ENCODE measurements at regions not wholly inside any gene's neighbourhood (a gene's known extent, or its start where the extent isn't known, plus 50 kb on each side); places are given as distances from the start of the nearest gene placed in this dataset.
"Not testable (repeated sequence)": the region's sequence is repeated elsewhere in the genome, so short reads cannot be mapped to it uniquely, and the experiment has no call there.

DNA sequence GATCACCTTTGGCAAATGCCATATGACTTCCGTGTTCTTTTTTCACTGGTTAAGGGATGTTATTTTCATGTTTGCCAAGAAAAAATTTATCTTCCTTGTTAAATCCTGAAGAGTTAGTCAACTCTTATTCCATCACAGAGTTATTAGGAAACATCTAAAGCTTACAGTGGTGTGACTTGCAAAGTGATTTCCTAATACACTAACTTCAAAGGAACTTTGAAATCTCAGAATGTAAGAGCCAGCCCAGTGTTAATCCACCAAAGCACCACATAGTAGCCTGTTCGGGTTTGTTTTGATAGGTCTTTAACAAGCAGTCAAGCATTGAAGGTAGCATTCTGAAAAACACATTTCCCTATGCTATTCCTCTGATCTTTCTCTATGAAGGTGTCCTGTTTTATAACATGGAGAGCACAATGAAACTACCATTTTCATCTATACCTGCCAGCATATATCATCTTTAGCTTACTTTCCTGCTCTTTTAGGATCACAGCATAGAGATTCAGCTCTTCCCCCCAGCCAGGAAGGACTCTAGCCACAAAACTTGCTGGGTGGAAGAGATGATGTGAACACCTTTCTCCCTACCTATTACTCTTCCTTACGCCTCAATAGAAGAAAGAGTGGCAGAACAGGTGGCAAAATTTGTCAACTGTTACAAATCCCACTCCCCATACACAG is 82.4 kb upstream of the MAGI3 start:
- TF ChIP-seq, protein P1, sequence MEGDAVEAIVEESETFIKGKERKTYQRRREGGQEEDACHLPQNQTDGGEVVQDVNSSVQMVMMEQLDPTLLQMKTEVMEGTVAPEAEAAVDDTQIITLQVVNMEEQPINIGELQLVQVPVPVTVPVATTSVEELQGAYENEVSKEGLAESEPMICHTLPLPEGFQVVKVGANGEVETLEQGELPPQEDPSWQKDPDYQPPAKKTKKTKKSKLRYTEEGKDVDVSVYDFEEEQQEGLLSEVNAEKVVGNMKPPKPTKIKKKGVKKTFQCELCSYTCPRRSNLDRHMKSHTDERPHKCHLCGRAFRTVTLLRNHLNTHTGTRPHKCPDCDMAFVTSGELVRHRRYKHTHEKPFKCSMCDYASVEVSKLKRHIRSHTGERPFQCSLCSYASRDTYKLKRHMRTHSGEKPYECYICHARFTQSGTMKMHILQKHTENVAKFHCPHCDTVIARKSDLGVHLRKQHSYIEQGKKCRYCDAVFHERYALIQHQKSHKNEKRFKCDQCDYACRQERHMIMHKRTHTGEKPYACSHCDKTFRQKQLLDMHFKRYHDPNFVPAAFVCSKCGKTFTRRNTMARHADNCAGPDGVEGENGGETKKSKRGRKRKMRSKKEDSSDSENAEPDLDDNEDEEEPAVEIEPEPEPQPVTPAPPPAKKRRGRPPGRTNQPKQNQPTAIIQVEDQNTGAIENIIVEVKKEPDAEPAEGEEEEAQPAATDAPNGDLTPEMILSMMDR (IDR thresholded peaks at IDR 0.05; ENCODE audit: low read depth, low read length, missing control alignments), result no peak
- Histone ChIP-seq H3K36me3 (replicated peaks) (no peaks in the 10 kb centered on the region), H3K27ac (no peak overlapping the region), H3K27me3 (replicated peaks) (no peaks in the 10 kb centered on the region), H3K4me3 (ENCODE audit: low read depth, low read length) (no peak overlapping the region)
- no peak for DNase-seq
- in situ Hi-C loops (cut with HindIII; ENCODE audit: low pct_ligation_motif_present, low sequenced_read_pairs), result no loop called here

GRCh38 chr1:113312651-113313050 is 77.7 kb upstream of the MAGI3 start:
- DNase-seq; H3K27ac ChIP-seq; H3K4me3 ChIP-seq (ENCODE audit: low read depth, low read length); in situ Hi-C loops (cut with HindIII; ENCODE audit: low pct_ligation_motif_present, low sequenced_read_pairs); H3K36me3 ChIP-seq (replicated peaks); H3K27me3 ChIP-seq (replicated peaks): not testable (repeated sequence)

DNA sequence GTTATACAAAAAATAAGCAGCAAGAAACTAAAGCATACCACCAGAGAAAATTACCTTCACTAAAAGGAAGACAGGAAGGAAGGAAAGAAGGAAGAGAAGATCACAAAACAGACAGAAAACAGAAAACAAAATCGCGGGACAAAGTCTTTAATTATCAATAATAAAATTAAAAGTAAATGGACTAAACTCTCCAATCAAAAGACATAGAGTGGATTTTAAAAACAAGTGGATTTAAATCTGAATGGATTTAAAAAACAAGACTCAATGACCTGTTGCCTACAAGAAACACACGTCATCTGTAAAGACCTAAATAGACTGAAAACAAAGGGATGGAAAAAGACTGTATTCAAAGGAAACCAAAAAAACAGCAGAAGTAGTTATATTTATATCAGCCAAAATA is 75.7 kb upstream of the MAGI3 start:
- Histone ChIP-seq H3K27me3 (replicated peaks) (no peaks in the 10 kb centered on the region), H3K4me3 (ENCODE audit: low read depth, low read length) (no peak overlapping the region), H3K27ac (no peak overlapping the region), H3K36me3 (replicated peaks) (no peaks in the 10 kb centered on the region)
- TF ChIP-seq, protein P1 (IDR thresholded peaks at IDR 0.05; ENCODE audit: low read depth, low read length, missing control alignments), result no peak
- DNase-seq, result no peak
- in situ Hi-C loops (cut with HindIII; ENCODE audit: low pct_ligation_motif_present, low sequenced_read_pairs), result no loop called here

GRCh38 chr1:113320272-113320671 is 70.0 kb upstream of the MAGI3 start:
- no peaks in the 10 kb centered on the region for H3K27me3 ChIP-seq (replicated peaks)
- no peaks in the 10 kb centered on the region for H3K36me3 ChIP-seq (replicated peaks)
- no peak for DNase-seq
- TF ChIP-seq, protein P1 (IDR thresholded peaks at IDR 0.05; ENCODE audit: low read depth, low read length, missing control alignments), result no peak
- H3K27ac ChIP-seq, result no peak overlapping the region
- in situ Hi-C loops (cut with HindIII; ENCODE audit: low pct_ligation_motif_present, low sequenced_read_pairs), result no loop called here
- H3K4me3 ChIP-seq (ENCODE audit: low read depth, low read length), result no peak overlapping the region

DNA sequence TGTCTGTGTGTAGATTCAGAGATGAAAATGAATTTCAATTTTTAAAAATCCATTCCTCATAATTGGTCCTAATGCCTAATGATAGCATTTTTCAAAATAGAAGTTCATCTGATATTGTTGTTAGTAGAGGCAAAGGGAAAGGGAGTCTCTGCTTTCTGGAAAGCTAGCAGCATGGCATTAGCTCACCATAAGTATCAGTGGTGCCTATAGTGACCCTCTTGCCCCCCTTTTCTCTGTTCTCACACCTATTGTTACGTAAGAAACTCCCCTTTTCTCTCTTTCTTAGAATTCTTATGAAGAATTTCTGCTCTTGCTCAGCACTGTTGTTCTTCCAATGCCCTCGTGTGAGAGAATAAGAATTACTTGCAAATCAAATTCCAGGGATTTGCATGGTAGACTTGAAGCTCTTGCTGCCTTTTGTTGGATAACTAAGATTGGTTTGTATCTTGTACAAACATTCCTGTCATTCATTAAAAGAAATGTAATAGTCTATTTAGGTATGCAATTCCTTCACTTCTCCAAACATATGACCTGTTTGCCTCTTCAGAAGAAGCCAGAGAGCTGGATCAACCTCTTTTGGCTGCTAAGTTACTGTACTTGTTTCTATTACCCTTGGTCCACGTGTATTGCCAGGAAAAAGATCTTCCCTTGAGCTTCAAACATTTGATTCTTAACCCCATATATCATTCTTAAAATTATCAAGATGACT is 69.2 kb upstream of the MAGI3 start:
- no peak overlapping the region for H3K27ac ChIP-seq
- no peak for DNase-seq
- no peaks in the 10 kb centered on the region for H3K27me3 ChIP-seq (replicated peaks)
- no peaks in the 10 kb centered on the region for H3K36me3 ChIP-seq (replicated peaks)
- TF ChIP-seq, protein P1 (IDR thresholded peaks at IDR 0.05; ENCODE audit: low read depth, low read length, missing control alignments), result no peak
- H3K4me3 ChIP-seq (ENCODE audit: low read depth, low read length), result no peak overlapping the region
- in situ Hi-C loops (cut with HindIII; ENCODE audit: low pct_ligation_motif_present, low sequenced_read_pairs), result no loop called here

GRCh38 chr1:113321771-113322387 is 68.4 kb upstream of the MAGI3 start:
- no peaks in the 10 kb centered on the region for H3K27me3 ChIP-seq (replicated peaks)
- H3K4me3 ChIP-seq (ENCODE audit: low read depth, low read length), result no peak overlapping the region
- TF ChIP-seq, protein P1 (IDR thresholded peaks at IDR 0.05; ENCODE audit: low read depth, low read length, missing control alignments), result no peak
- H3K36me3 ChIP-seq (replicated peaks), result no peaks in the 10 kb centered on the region
- no peak overlapping the region for H3K27ac ChIP-seq
- no peak for DNase-seq
- in situ Hi-C loops (cut with HindIII; ENCODE audit: low pct_ligation_motif_present, low sequenced_read_pairs), result no loop called here

Data from brain microvascular endothelial cell (primary cell).